Choroid plexus epithelial cell (primary cell): ENCODE measurements at regions not wholly inside any gene's neighbourhood (a gene's known extent, or its start where the extent isn't known, plus 50 kb on each side); places are given as distances from the start of the nearest gene placed in this dataset.

Experiments used
- DNase-seq: peaks from one replicate; pipeline ENCODE4 v3.0.0-alpha.2; 2010; ENCODE audit warnings: low read depth
- H3K4me3 ChIP-seq: 2 replicates; pipeline ENCODE4 v1.5.1; 2011; ENCODE audit warnings: low read depth, mild to moderate bottlenecking, control low read depth, low read length, moderate library complexity
- CTCF ChIP-seq: conservative IDR thresholded peaks from 2 replicates; pipeline ENCODE4 v1.5.1; 2011; ENCODE audit warnings: low read depth, mild to moderate bottlenecking, control low read depth, inconsistent platforms, low read length, moderate library complexity

- no peak for DNase-seq
- TF ChIP-seq CTCF: no peak
- H3K4me3 ChIP-seq: no peak overlapping the region
Observed at GRCh38 chr12:47007048-47007447, 72.4 kb upstream of the PCED1B start.

DNA sequence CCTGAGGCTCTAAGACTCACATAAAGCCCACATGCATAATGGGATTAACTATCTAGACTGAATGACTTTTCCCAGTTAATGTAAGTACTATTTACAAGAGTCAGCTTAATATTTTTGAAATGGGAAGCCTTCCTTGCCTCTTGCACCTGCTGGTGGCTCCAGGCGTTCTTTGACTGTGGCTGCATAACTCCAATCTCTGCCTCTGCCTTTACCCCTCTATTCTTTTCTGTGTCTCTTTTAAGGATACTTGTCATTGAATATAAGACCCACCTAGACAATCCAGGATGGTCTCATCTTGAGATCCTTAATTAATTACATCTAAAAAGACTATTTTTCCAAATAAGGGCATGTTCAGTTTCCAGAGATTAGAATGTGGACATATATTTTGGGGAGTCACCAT, 66.9 kb upstream of the PCED1B start:
- no peak for TF ChIP-seq CTCF
- no peak for DNase-seq
- no peak overlapping the region for H3K4me3 ChIP-seq

DNA sequence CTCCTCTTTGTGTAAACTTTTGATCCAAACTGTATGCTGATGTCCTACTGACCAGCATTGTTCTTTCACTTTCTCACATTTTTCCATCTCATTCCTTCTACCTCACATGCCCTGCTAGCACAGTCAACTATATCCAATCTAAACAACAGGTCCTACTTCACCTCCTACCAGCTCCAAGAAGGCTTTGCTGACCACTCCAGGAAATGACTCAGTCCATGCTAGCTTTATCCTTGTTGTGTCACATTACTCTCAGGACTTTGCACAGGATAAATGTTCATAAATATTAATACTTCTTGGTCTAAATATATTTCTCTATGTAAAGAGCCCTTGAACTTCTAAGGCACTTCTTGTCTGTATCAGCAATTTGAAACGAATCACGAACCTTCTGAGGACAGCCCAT, 64.9 kb upstream of the PCED1B start:
- TF ChIP-seq CTCF: no peak
- H3K4me3 ChIP-seq: no peak overlapping the region

DNA sequence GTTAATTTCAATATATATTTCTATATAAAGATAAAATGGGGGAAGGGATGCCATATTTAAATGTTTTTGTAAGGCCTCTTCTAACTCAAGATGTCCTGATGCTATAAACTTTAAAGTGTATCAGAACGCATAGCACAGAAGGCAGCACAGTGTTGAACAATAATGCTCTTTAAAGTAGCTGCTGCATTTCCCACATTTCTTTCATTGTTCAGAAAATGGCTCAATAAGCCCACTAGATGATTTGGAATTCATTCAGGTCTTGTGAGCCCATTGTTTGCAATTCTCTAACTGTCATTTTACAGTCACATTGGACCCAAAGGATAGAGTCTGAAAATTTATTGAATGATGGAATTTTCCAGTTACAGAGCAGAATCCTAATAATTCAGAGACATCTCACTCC, 64.0 kb upstream of the PCED1B start:
- no peak for TF ChIP-seq CTCF
- DNase-seq: no peak
- no peak overlapping the region for H3K4me3 ChIP-seq

More for the DNA sequence above, 64.9 kb upstream of the PCED1B start:
- DNase-seq: peak; percentile 87

DNA sequence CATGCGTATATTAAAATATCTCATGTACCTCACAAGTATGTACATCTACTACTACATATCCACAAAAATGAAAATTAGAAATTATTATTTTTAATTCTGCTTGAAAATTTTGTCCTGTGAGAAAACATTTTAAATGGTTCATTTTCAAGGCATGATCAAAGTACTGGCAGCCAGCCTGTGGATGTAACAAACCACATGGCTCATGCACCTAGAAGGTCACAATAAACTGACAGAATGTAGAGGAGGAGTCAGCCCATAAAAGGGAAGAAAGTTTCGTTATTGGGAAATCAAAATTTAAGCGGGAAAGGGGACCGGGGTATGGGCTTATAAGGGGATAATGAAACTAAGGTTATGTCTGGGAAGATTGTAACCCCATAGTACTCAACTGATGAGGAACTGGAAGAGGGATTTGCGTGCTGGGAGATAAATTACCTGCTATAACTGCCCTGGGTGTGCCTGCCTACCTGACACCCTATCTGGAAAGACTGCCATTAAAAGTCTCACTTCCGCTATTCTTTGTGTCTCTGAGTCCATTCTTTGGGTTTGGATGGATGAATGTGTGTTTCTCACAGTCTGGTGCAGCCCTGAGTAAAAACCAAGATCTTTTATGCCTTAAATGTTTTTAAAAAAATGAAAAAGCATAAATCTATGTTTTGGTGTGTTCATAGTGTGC, 62.2 kb upstream of the PCED1B start:
- H3K4me3 ChIP-seq: no peak overlapping the region
- DNase-seq: no peak
- TF ChIP-seq CTCF: no peak

DNA sequence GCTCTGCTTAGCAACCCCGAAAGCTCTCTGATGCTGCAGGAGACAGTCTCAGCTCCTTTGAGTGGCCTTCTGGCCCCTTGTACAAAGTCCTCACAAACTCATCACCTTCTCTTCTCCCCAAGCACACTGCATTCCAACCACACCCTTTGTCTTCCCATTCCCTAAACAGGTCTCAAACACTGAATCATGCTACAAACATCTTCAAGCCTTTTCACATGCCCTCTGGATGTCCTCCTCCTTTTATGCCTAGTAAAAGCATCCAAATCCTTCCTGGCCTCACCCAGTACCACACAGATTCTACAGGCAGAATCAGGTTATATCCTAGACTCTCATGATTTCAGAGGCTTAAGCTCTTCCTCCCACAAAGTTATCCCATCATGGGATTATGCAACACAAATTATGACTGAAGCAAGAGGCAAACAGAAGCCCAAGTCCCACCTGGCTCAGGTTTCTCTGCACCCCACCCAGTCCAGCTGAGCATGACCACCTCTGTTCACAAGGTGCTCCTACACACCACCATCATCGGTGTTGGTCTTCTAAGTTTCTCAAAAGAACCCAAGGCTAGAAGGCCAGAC, 61.4 kb upstream of the PCED1B start:
- no peak overlapping the region for H3K4me3 ChIP-seq
- peak; percentile 39 for DNase-seq
- no peak for TF ChIP-seq CTCF
